ENCODE measurements at regions not wholly inside any gene's neighbourhood (a gene's known extent, or its start where the extent isn't known, plus 50 kb on each side); places are given as distances from the start of the nearest gene placed in this dataset.

- no peak overlapping the region for H3K4me2 ChIP-seq
- H3K9me3 ChIP-seq = no peaks in the 10 kb centered on the region
- DNase-seq (ENCODE audit: low read depth in 1 of 2, low spot score in 1 of 2) = no peak
- H3K4me3 ChIP-seq = no peak overlapping the region
- TF ChIP-seq CHD2 (IDR thresholded peaks at IDR 0.05; ENCODE audit: low read length, partially characterized antibody) (no peak), USF2 (IDR thresholded peaks at IDR 0.05) (no peak), SREBF2 (IDR thresholded peaks at IDR 0.05) (no peak), EP300 (IDR thresholded peaks at IDR 0.05) (no peak), EHMT2 (IDR thresholded peaks at IDR 0.05; ENCODE audit: low read depth) (no peak), ZNF302 (CRISPR knock-in tag; IDR thresholded peaks at IDR 0.05) (no peak), MAFK (IDR thresholded peaks at IDR 0.05; ENCODE audit: partially characterized antibody) (no peak), ZFP36 (IDR thresholded peaks at IDR 0.05; ENCODE audit: borderline replicate concordance, partially characterized antibody) (no peak), HES2 (IDR thresholded peaks at IDR 0.05) (no peak), PHF8 (IDR thresholded peaks at IDR 0.05; ENCODE audit: borderline replicate concordance, low read depth) (no peak), POLR2A (IDR thresholded peaks at IDR 0.05; ENCODE audit: low read length) (no peak), RAD21 (conservative IDR thresholded peaks at IDR 0.05 in 1 of 2, IDR thresholded peaks at IDR 0.05 in 1 of 2) (no peak), NPAS2 (CRISPR knock-in tag; IDR thresholded peaks at IDR 0.05; ENCODE audit: borderline replicate concordance) (no peak), EHF (CRISPR knock-in tag; IDR thresholded peaks at IDR 0.05) (no peak), E2F6 (IDR thresholded peaks at IDR 0.05; ENCODE audit: borderline replicate concordance, low read depth) (no peak), ELK1 (IDR thresholded peaks at IDR 0.05; ENCODE audit: low read depth, low read length) (no peak), KDM5A (IDR thresholded peaks at IDR 0.05) (no peak)
- no peak for FAIRE-seq
- POLR2A ChIA-PET = interaction anchor here (0.6 kb wide), 1 partner anchor 37 kb away, joined by 6 read pairs; no protein-coding TSS in a partner anchor
- no peak overlapping the region for H3K27ac ChIP-seq
- WGBS (ENCODE audit: missing lambda C conversion rate) = 23% methylated on average over 3 of the region's 3 CpGs
- ATAC-seq = no peak
- no peaks in the 10 kb centered on the region for H3K4me1 ChIP-seq
- CTCF ChIA-PET = no interaction called here
These were observed 80.3 kb upstream of the SEMA6A start for GRCh38 chr5:116654925-116655324.

- no peak for ATAC-seq
- no peak for DNase-seq (ENCODE audit: low read depth in 1 of 2, low spot score in 1 of 2)
- WGBS (ENCODE audit: missing lambda C conversion rate) = 30% methylated on average over 3 of the region's 3 CpGs
- POLR2A ChIA-PET = no interaction called here
- Histone ChIP-seq H3K27ac (no peak overlapping the region), H3K4me1 (no peaks in the 10 kb centered on the region), H3K4me2 (no peak overlapping the region), H3K4me3 (no peak overlapping the region), H3K9me3 (no peaks in the 10 kb centered on the region)
- CTCF ChIA-PET = no interaction called here
- TF ChIP-seq ZFP36 (IDR thresholded peaks at IDR 0.05; ENCODE audit: borderline replicate concordance, partially characterized antibody) (no peak), BCL3 (IDR thresholded peaks at IDR 0.05) (no peak), HES2 (IDR thresholded peaks at IDR 0.05) (no peak), JUN (IDR thresholded peaks at IDR 0.05) (no peak), RNF2 (IDR thresholded peaks at IDR 0.05; ENCODE audit: borderline replicate concordance, low read depth) (no peak), MYC (IDR thresholded peaks at IDR 0.05; ENCODE audit: borderline replicate concordance, low read length) (no peak), PHF8 (IDR thresholded peaks at IDR 0.05; ENCODE audit: borderline replicate concordance, low read depth) (no peak)
- no peak for FAIRE-seq
These were observed 78.3 kb upstream of the SEMA6A start for GRCh38 chr5:116652903-116653302.
